Esophagus mucosa (tissue), 1 donor: ENCODE measurements at regions not wholly inside any gene's neighbourhood (a gene's known extent, or its start where the extent isn't known, plus 50 kb on each side); places are given as distances from the start of the nearest gene placed in this dataset.

Experiments
- ATAC-seq: fragments of 200-7000 bp; cut with Tn5 transposase; one replicate; pipeline ENCODE4 v1.9.1; 2020
- donor health status: DM: yes; HTN: yes; CAD: no.

DNA sequence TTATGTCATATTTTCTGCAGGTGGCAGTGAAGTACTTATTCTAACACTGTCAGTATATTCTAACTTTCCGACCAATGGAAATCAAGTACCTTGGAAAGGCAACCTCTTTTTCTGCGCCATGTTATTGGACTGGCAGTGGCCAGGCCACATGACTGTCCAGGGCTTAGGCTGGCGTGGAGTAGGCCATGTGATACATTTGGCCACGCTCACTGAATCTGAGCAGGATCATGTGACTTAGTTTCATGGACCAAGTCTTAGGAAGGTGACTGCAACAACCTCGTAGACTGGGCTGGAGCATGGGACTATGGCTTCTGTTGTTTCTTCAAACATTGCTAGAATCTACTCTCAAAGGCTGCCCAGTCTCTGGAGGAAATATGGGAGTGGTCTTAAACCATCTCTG lies 60.4 kb upstream of the HAAO start:
- no peak for ATAC-seq

DNA sequence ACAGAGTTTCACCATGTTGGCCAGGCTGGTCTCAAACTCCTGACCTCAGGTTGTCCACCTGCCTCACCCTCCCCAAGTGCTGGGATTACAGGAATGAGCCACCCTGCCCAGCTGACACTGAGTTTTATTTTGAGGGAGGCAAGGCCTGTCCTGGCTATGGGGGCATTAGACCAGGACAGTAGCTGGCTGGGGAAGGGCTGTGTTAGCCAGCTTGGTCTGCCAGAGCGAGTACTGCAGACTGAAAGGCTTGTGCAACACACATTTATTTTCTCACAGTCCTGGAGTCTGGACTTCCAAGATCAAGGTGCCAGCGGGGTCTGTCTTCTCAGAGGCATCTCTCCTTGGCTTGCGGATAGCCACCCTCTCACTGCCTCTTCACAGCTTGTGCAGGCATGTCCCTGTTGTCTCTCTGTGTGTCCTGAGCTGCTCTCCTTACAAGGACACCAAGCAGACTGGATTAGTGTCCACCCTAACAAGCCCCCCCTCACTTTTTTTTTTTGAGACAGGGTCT lies 59.4 kb upstream of the HAAO start:
- ATAC-seq = no peak

DNA sequence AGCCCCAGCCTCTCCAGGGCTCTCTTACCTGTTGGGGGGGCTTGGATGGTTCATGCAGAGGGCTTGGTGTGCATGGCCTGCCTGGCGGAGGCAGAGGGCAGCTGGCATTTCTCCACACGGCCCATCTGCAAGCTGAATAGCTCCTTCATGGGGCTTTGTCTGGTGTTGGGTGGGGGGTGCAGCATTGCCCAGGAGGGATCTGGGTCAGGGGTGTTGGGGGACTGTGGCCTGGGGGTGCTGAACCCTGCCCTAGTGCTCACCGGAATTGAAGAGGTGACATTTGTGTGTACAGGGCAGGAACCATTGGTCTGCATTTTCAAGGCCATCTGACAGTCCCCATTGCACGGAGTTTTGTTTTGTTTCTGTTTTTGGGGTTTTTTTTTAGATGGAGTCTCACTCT lies 58.8 kb upstream of the HAAO start:
- no peak for ATAC-seq

DNA sequence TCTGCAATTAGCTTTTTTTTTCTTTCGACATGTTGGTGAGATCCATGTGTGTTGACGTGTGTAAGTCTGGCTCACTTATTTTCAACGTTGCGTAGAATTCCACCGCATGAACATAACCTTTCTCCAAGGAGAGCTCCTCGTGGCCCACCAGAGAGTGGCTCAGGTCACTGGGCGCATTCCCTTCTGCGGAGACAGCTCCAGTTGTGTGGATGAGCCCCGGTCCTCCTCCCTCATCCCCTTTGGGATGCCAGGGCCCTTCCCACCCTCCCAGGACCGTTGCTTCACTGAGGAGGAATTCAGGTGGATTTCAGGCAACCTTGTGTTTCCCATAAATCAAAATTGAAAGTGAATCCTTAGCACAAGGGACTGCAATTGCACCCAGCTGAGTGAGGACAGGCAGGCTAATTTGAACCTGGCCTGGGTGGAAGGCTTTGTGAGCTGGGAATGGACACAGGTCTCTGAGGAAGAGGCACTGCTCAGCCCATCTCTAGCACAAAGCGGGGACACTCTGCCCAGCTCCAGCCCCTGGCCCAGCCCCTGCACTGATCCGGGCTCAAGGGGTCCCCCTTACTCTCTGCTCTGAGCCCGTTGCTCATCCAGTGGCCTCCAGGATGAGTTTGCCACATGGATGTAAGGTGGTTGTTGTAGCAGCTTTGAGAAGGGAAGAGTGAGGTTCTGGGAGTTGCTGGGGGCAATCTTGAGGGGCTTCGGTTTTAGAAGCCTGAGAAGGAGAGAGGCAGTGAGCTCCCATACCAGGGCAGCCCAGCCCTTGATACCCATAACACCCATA lies 57.8 kb upstream of the HAAO start:
- no peak for ATAC-seq

DNA sequence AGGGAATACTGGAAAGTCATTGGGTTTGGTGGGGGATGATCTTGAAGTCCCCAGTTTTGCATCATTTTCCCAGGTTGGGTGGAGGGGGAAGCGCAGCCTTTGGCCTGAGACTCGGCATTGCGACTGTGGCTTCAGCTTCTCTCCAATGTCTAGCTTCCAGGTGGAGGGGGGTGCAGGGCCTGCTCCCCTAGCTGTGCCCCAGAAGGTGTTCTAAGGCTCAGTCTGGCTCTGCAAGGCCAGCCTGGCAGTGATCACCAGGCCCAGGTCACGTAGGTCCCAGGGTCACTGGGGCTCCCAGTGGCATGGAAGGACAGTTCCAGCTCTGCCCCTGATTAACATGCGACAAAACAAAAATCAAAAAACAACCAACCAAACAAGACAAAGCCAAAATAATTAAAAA lies 56.9 kb upstream of the HAAO start:
- ATAC-seq = no peak

DNA sequence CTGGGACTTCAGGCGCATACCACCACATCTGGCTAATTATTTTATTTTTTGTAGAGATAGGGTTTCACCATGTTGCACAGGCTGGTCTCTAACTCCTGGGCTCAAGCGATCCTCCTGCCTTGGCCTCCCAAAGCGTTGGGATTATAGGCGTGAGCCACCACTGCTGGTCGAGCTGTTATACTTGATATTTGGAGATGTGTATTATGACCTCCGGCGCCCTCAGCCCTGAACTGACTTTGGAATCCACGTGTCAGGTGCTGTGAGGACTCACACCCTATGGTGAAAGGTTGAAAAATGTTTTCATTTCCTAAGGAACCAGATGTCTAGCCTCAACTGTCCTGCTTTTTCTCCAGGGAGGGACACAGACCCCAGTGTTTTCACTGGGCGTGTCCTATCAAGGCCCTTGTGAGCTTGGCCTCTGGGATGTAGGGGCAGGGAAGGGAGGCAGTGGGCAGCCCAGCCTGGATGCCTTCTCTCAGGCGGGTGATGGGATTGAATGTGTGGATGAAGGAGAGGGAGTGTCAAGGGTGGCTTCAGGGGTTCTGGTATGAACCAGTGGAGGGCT lies 56.4 kb upstream of the HAAO start:
- no peak for ATAC-seq

DNA sequence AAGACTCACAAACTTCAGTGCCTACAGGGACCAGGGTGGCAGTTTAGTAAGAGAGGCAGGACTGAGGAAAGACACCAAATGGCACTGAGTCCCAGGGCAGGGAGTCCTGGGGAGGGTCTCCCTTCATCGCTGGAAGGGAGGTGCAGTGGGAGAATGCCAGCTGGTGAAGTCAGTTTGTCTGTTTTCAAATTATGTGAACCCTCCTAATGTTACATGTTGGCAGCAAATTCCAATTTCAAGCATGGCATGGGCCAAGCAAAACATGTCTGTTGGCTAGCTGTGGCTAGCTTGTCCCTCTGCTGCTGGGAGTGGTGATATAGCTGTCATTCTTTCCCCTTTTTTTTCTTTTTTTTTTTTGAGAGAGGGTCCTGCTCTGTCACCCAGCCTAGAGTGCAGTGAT lies 55.9 kb upstream of the HAAO start:
- no peak for ATAC-seq

DNA sequence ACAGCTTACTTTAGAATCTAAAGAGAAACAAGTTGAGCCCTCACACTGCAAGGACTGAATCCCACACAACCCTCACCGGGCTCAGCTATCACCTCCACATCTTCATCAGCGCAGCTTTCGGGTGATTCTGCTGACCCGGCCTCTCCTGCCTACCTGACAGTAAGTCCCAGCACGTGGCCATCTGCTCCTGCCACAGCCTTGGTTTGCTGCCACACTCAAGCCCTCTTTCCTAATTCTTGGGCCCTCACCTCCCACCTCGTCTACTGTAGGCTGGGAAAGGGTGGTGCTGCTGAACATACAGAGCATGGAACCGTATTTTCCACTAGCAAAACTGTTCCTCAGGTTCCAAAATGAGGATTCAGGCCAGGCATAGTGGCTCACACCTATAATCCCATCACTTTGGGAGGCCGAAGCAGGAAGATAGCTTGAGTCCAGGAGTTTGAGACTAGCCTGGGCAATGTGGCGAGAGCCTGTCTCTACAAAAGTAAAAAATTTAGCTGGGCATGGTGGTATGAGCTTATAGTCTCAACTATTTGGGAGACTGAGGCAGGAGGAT lies 55.3 kb upstream of the HAAO start:
- no peak for ATAC-seq

DNA sequence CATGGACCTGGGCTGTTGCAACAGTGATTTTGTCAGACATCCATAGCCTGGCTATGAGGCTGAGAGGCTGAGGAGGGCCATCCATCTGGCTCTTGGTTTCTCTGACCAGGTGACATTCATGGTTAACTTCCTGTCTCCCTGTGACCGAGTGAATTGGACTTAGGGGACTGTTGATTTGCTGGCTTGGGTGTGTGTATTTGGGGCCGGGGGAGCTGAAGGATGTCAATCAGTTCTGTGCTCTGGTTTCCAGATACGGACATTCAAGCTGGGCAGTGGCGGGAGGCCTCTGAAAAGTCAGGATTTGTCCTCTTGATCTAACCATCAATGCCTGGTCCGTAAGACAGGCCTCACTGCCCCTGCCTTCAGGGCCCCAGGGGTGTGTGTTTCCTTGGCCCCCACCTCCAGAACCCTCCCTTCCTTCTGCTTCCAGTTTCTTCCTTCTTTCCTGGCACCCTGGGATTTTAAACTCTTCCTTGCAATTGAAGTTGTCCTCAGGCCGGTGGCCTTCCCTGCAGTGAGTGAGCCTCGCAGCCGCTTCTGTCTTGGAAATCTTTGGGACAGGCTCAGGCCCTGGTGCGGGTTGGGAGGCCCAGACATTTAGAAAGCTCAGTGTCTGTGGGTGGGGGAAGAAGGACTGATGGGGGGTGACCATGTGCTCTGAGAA lies 54.7 kb upstream of the HAAO start:
- ATAC-seq = no peak

DNA sequence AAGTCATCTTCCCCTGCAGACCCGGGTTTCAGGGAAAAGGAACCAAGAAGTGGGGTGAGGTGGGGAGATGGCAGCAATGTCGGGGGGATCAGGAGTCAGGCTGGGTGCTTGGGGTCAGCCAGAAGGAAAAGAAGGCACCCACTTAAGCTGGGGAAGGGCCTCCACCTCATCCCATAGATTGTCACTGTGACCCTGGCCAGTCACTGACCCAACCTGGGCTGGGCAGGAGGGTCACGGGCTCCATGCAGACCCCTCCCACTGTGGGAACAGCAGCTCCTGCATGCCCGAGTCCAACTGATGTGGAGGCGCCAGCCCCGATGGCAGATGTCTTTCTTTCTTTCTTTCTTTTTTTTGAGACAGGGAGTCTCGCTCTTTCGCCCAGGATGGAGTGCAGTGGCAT lies 53.6 kb upstream of the HAAO start:
- no peak for ATAC-seq

DNA sequence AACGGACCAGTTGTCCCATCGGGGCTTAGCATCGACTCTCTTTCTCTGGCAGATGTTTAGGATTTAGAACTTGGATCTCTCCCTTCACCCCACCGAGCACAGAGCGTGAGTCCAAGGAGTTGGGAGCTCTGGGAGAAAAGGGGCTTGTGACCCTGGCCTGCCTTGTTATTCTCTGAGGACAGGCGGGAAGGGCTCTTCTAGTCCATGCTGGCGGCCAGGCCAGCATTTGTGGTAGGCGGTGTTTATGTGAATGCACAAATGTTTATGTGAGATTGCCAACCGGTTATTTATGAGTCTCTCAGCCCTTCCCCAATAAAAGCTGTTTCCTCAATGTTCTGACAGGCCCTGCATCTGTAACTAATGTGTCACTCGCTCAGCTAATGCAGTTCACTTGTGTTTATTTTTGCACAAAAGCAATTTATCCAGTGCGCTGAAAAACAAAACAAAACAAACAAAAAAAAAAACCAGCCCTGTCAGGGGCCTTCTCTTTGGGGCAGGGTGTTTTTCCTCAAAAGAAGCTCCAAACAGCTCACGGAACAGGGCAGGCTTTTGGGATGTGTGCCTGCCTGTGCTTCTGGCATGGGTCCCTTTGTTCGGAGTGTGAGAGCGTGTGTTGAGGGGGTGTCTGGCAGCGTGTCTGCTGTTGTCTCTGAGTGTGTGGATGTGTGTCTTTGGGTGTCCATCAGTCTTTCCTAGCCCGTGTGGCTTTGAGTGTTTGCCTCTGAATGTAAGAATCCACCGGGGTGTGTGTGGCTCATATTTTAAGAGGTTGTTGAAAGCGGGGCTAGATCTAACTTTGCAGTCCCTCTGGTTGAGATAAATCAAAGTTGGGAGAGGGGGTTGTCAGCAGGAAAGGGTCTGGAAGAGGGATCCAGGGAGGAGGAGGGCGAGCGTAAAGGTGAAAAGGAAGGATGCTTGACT lies 52.8 kb upstream of the HAAO start:
- peak; percentile 33 for ATAC-seq

DNA sequence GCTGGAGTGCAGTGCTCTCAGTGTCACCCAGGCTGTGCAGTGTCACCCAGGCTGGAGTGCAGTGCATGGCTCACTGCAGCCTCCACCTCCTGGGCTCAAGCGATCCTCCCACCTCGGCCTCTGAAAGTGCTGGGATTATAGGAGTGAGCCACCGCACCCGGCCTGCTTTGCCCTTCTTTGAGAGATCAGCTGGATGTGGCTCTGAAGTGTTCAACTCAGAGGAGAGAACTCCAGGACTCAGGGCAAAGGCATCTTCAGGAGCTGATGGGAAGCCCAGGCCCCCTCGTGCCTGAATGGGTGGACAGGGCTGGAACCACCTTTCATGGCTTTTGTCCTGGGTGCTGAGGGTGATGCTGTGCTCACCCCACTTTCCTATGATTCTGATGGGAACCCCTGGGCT lies 52.0 kb upstream of the HAAO start:
- no peak for ATAC-seq

DNA sequence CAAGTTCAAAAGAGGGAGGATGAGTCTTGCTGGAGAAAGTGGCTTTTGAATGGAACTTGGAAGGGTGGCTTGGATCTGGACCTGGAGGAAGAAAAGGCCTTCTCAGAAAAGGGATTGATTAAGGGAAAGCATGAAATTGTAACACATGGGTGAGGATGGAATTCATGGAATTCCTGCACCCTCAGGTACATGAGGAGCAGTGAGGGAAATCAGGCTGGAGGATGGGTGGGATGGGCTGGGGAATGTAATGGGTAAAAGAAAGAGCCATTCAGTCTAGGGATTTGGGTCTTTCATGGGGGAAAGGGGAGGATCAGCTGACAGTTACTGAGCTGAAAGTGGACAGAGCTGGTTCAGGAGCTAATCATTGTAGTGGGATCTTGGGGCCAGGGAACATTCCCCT lies 51.2 kb upstream of the HAAO start:
- ATAC-seq = no peak

DNA sequence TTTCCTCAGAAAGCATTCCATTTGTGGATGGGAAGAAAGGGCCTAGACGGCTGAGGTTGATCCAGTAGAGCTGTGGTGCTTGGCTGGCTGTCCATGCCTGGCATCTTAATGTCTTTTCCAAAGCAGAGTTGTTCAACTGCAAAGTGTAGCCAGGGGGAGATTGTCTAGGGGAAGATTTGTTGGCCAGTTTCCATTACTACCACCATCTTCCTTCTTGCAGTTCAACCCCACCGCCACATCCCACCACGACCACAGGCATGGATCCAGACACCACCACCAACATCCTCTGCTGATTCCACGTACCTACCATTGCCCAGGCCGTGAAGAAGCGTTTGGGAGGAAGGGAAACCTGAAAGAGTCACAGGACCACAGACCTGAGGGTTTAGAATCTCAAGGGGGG lies 50.7 kb upstream of the HAAO start:
- ATAC-seq = no peak

DNA sequence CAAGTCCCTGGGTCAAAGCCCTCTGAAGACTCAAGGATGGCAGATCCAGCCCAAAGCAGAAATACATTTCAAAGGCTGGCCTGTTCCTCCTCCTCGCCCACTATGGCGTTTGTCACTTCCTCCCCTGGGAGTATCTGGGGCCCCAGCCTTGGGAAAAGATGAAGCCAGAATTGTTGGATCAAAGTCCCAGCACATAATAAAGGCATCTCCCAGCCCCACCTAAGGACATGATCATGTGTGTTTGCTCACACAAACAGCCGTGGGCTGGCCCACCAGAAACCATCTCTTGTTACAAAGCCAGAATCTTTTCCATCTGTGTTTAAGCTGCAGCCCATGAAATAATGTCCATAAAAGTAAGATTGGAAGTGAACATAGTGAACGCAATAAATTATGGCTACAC lies 50.1 kb upstream of the HAAO start:
- no peak for ATAC-seq
